GM20431 (cell line): ENCODE measurements at regions not wholly inside any gene's neighbourhood (a gene's known extent, or its start where the extent isn't known, plus 50 kb on each side); places are given as distances from the start of the nearest gene placed in this dataset.

Experiments
- in situ Hi-C: fragments of 300-500 bp; cut with MseI, MboI; formaldehyde crosslinking; loops from one replicate; pipeline ENCODE4 v1.15.0; 2020; ENCODE audit warnings: low sequenced_read_pairs; ENCODE audit not compliant: unreplicated experiment

GRCh38 chr5:119876522-119876921, 247.2 kb downstream of the FAM170A start:
- in situ Hi-C loops: no loop called here

GRCh38 chr5:119878712-119879111, 249.4 kb downstream of the FAM170A start:
- in situ Hi-C loops: no loop called here

GRCh38 chr5:119879446-119879845, 250.1 kb downstream of the FAM170A start:
- in situ Hi-C loops: no loop called here

- in situ Hi-C loops: no loop called here
Observed at GRCh38 chr5:119895066-119895465, 265.7 kb downstream of the FAM170A start.

GRCh38 chr5:119896826-119897536, 267.6 kb downstream of the FAM170A start:
- in situ Hi-C loops: no loop called here

GRCh38 chr5:119897537-119898370, 268.4 kb downstream of the FAM170A start:
- in situ Hi-C loops: no loop called here

- in situ Hi-C loops: no loop called here
Observed at GRCh38 chr5:119899981-119900380, 270.6 kb downstream of the FAM170A start.

GRCh38 chr5:119902593-119902992, 273.2 kb downstream of the FAM170A start:
- in situ Hi-C loops: no loop called here

GRCh38 chr5:119913425-119913824, 284.1 kb downstream of the FAM170A start:
- in situ Hi-C loops: no loop called here

- in situ Hi-C loops: no loop called here
Observed at GRCh38 chr5:119919279-119919678, 289.9 kb downstream of the FAM170A start.

GRCh38 chr5:119926301-119926700, 296.9 kb downstream of the FAM170A start:
- in situ Hi-C loops: no loop called here

- in situ Hi-C loops: no loop called here
Observed at GRCh38 chr5:119928974-119929373, 299.6 kb downstream of the FAM170A start.

GRCh38 chr5:119930490-119930889, 301.1 kb downstream of the FAM170A start:
- in situ Hi-C loops: no loop called here

- in situ Hi-C loops: no loop called here
Observed at GRCh38 chr5:119943148-119943547, 313.8 kb downstream of the FAM170A start.

GRCh38 chr5:119945691-119946090, 316.3 kb downstream of the FAM170A start:
- in situ Hi-C loops: no loop called here

- in situ Hi-C loops: no loop called here
Observed at GRCh38 chr5:119948162-119948561, 318.8 kb downstream of the FAM170A start.

- in situ Hi-C loops: no loop called here
Observed at GRCh38 chr5:119949426-119949999, 320.2 kb downstream of the FAM170A start.

- in situ Hi-C loops: no loop called here
Observed at GRCh38 chr5:119951330-119951934, 322.1 kb downstream of the FAM170A start.

GRCh38 chr5:119953474-119953873, 324.1 kb downstream of the FAM170A start:
- in situ Hi-C loops: no loop called here

GRCh38 chr5:119954106-119954505, 324.7 kb downstream of the FAM170A start:
- in situ Hi-C loops: no loop called here

GRCh38 chr5:119961993-119962392, 332.6 kb downstream of the FAM170A start:
- in situ Hi-C loops: no loop called here
